ENCODE measurements at regions not wholly inside any gene's neighbourhood (a gene's known extent, or its start where the extent isn't known, plus 50 kb on each side); places are given as distances from the start of the nearest gene placed in this dataset.

DNA sequence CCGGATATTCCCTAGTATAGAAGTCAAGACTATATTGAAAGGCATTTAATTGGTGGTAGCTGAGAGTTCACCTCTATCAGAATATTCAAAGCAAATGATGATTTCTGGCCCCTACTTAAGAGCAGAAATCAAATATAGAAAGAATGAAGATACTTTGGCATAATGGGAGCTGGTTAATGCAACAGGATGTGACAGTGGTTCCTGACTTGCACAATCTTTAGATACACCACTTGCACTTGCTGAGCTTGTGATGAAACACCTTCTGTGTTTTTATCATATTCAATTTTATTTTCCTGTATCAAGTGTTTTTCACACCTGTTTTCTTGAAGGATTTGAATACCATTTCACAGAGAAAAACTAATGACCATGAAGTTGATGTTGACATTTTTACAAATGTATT, 124.1 kb upstream of the CDH19 start:
- no peak for DNase-seq

DNA sequence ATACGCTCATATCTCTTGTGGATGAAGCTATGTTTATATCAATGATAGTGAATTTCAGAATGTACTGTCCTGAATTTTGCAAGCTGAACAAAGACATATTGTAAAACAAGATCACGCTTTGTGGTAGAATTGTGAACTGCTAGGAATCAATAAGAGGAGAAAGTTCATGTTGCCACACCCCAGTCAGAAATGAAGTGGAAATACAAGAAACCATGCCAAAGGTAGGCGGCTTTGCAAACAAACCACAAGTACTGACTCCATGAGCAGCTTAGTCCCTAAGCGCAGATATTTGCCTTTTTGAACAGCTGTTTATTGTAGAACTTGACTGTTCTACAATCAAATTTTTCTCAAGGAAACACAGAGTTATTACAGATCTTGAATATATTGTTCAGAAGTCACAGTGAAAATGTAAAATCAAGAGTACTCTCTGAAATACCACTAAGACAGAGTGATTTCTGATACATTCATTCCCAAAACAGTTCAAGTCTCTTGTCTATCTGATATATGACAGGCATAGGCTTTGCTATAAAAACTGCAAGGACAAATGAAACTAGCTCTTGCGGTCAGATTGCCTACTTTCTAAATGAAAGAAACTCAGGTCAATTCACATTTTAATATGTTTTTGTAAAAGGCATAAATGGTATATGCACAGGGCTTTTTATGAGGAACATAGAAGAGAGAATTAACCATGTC, 120.9 kb upstream of the CDH19 start:
- no peak for DNase-seq

- DNase-seq = no peak
These were observed 118.8 kb upstream of the CDH19 start for GRCh38 chr18:66722671-66723070.

DNA sequence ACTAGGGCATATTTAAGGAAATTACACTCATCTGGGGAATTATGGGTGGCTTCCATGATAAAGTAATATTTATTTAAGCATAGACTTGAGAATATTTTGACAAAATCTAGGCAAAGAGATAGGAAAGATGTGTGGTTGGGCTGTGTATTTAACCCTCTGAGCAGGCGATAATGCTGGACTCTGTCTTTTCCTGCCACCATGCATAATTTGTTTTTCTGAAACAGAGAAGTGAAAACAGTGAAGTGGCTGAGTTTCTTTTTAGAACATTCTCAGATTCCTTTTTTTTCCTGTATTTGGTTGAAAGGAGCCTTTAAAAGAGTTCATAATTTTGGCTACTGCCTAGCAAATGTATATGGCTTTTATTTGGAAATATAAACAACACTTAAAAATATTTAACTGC, 104.8 kb upstream of the CDH19 start:
- no peak for DNase-seq

DNA sequence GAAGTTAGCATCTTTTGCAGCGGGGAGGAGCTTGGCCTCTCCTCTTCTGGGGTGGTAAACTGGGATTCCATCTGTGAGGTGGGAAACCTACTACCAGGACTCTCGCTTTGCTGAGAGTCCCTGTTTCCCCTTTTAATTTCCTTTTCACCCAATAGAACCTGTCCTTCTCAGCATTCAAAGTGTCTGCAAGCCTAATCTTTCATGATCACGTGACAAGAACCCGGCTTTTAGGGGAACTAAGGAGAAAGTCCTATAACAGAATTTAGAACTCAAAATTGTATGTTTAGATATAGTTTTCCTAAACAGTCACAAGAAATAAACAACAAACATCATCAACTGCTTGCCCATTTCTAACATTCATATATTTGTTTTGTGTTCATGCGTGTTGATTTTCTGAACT, 103.6 kb upstream of the CDH19 start:
- DNase-seq = no peak

- no peak for DNase-seq
These were observed 91.4 kb upstream of the CDH19 start for GRCh38 chr18:66695281-66695680.

- no peak for DNase-seq
These were observed 91.0 kb upstream of the CDH19 start for GRCh38 chr18:66694852-66695251.

DNA sequence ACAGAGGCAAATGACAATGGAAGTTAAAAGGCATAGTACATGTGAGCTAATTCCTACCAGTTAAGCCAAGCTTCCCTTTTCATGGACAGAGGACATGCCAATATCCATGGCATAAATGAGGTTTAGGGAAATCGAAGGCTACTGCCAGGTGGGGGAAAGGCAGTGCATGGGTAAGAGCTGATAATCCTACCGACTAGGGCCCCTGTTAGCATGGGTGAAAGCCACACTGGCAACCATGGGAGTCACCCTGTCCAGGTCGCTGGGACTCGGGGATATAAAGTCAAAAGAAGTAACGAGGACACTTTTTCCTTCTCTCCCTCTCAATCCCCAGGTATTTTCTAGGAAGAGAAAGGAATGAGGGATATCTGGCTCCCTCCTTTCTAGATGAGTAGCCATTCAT, 83.7 kb upstream of the CDH19 start:
- no peak for DNase-seq

DNA sequence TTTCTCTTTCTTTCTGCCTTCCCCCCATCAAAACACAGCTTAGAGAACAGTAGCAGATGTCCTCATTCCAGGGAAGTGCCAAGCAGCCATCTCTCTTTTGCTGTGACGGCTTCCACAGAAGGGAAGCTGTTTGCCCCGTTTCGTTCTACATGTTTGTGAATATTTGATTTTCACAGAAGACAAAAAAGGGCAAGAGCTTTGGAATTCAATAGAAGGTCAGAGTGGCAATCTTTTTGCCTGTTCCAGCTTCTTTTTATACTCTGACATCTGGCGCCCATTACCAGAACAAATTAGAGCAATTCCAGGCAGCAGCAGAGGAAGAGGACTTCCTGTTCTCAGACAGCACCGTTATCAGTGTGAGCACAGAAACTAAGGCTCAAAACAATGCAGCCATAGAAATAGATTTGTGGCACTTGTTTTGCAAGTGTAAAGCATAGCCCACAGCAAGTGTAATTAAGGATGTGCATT, 79.0 kb upstream of the CDH19 start:
- no peak for DNase-seq

DNA sequence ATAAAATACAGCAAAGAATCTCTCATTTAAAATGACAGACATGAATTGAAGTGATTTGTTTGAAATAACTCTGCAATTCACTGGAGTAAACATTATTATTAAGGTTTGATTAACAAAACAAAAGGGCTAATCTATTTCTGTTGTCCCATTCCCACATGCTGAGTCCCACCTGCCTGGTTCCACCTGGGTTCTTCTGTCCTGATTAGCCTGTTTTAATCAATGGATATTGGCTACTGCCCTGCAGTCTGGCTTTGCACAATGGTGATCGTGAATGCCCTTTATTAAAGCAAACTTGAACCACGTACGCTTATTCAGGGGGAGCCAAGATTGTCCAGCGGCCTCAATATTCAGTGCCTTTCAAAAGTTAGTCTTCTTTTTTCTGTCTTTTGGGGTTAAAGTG, 72.8 kb upstream of the CDH19 start:
- DNase-seq = no peak

GRCh38 chr18:66674286-66674685, 70.4 kb upstream of the CDH19 start:
- no peak for DNase-seq

- no peak for DNase-seq
These were observed 64.8 kb upstream of the CDH19 start for GRCh38 chr18:66668706-66669105.

DNA sequence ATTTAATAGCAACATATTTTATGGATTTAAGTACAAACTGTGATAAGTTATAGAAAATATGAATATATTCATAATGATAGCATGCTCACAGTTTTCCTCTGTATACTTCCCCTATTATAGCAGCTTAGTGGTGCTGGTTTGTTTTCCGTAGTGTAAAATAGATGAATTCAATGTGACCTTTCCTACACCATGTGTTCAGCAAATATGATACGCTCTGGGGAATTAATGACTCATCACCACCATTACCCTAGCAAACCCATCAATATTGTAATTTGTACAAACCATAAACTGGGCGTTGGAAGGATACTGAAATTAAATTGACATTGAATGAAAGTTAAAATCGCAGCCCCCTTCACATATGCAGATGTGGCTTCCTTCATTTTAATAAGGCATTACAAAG, 58.7 kb upstream of the CDH19 start:
- no peak for DNase-seq

- no peak for DNase-seq
These were observed 51.5 kb upstream of the CDH19 start for GRCh38 chr18:66655407-66655806.
